Central memory CD8-positive, alpha-beta T cell (primary cell): ENCODE measurements at regions not wholly inside any gene's neighbourhood (a gene's known extent, or its start where the extent isn't known, plus 50 kb on each side); places are given as distances from the start of the nearest gene placed in this dataset.

Source experiments
- ATAC-seq: fragments of 150-1000 bp; cut with Tn5 transposase; replicated peaks from 2 replicates; pipeline ENCODE4 v1.10.0; 2022; ENCODE audit warnings: mild to moderate bottlenecking, moderate FRiP score, moderate number of reproducible peaks; ENCODE audit not compliant: poor library complexity, severe bottlenecking; ENCODE audit errors: extremely low read depth
- DNase-seq, 2 donors: peaks; one replicate each; pipeline ENCODE4 v3.0.0; 2021; ENCODE audit warnings: low spot score in 2 of 2
- H3K27ac Mint-ChIP-seq: one replicate; pipeline ENCODE4 v1.8.0; 2022; ENCODE audit warnings: low read depth, mild to moderate bottlenecking, moderate library complexity, mixed read lengths
- H3K27me3 Mint-ChIP-seq: one replicate; pipeline ENCODE4 v1.8.0; 2022; ENCODE audit warnings: mixed read lengths
- H3K36me3 Mint-ChIP-seq: one replicate; pipeline ENCODE4 v1.8.0; 2022; ENCODE audit warnings: mild to moderate bottlenecking, moderate library complexity, mixed read lengths; ENCODE audit not compliant: insufficient read depth
- H3K4me1 Mint-ChIP-seq: one replicate; pipeline ENCODE4 v1.8.0; 2022; ENCODE audit warnings: mixed read lengths
- H3K4me3 Mint-ChIP-seq: one replicate; pipeline ENCODE4 v1.8.0; 2022; ENCODE audit warnings: mild to moderate bottlenecking, moderate library complexity, mixed read lengths
- H3K9me3 Mint-ChIP-seq: one replicate; pipeline ENCODE4 v1.8.0; 2022; ENCODE audit warnings: mixed read lengths

GRCh38 chr5:67262206-67262605 lies 65.6 kb upstream of the CD180 start:
- H3K36me3 Mint-ChIP-seq, result no peaks in the 10 kb centered on the region
- H3K27me3 Mint-ChIP-seq, result no peaks in the 10 kb centered on the region
- no peak overlapping the region for H3K4me3 Mint-ChIP-seq
- peaks cover 4% of the 10 kb centered on the region for H3K4me1 Mint-ChIP-seq
- ATAC-seq, result no peak
- no peak overlapping the region for H3K27ac Mint-ChIP-seq
- no peaks in the 10 kb centered on the region for H3K9me3 Mint-ChIP-seq
- DNase-seq, result no peak

- DNase-seq (no peak), ATAC-seq (no peak)
- no peaks in the 10 kb centered on the region for H3K36me3 Mint-ChIP-seq
- no peak overlapping the region for H3K4me3 Mint-ChIP-seq
- no peaks in the 10 kb centered on the region for H3K27me3 Mint-ChIP-seq
- H3K9me3 Mint-ChIP-seq, result no peaks in the 10 kb centered on the region
- H3K4me1 Mint-ChIP-seq, result peaks cover 5% of the 10 kb centered on the region
- no peak overlapping the region for H3K27ac Mint-ChIP-seq
These were observed 63.1 kb upstream of the CD180 start for GRCh38 chr5:67259548-67260215.

- H3K36me3 Mint-ChIP-seq, result no peaks in the 10 kb centered on the region
- H3K27me3 Mint-ChIP-seq, result no peaks in the 10 kb centered on the region
- peaks cover 5% of the 10 kb centered on the region for H3K4me1 Mint-ChIP-seq
- DNase-seq (no peak), ATAC-seq (no peak)
- H3K4me3 Mint-ChIP-seq, result no peak overlapping the region
- no peak overlapping the region for H3K27ac Mint-ChIP-seq
- H3K9me3 Mint-ChIP-seq, result no peaks in the 10 kb centered on the region
These were observed 60.9 kb upstream of the CD180 start for GRCh38 chr5:67257500-67257899.

GRCh38 chr5:67257077-67257476 lies 60.5 kb upstream of the CD180 start:
- no peak overlapping the region for H3K4me3 Mint-ChIP-seq
- DNase-seq, result no peak
- H3K4me1 Mint-ChIP-seq, result peaks cover 5% of the 10 kb centered on the region
- ATAC-seq, result no peak
- H3K9me3 Mint-ChIP-seq, result no peaks in the 10 kb centered on the region
- H3K27me3 Mint-ChIP-seq, result no peaks in the 10 kb centered on the region
- no peaks in the 10 kb centered on the region for H3K36me3 Mint-ChIP-seq
- no peak overlapping the region for H3K27ac Mint-ChIP-seq

- no peak overlapping the region for H3K4me3 Mint-ChIP-seq
- DNase-seq (no peak), ATAC-seq (no peak)
- no peak overlapping the region for H3K27ac Mint-ChIP-seq
- no peaks in the 10 kb centered on the region for H3K9me3 Mint-ChIP-seq
- H3K27me3 Mint-ChIP-seq, result no peaks in the 10 kb centered on the region
- H3K4me1 Mint-ChIP-seq, result peaks cover 5% of the 10 kb centered on the region
- no peaks in the 10 kb centered on the region for H3K36me3 Mint-ChIP-seq
These were observed 59.3 kb upstream of the CD180 start for GRCh38 chr5:67255881-67256280.

GRCh38 chr5:67253911-67254310 lies 57.3 kb upstream of the CD180 start:
- Mint-ChIP-seq H3K4me3 (no peak overlapping the region), H3K4me1 (peaks cover 5% of the 10 kb centered on the region), H3K9me3 (no peaks in the 10 kb centered on the region), H3K36me3 (no peaks in the 10 kb centered on the region), H3K27ac (no peak overlapping the region), H3K27me3 (no peaks in the 10 kb centered on the region)
- no peak for ATAC-seq
- no peak for DNase-seq

- Mint-ChIP-seq H3K36me3 (no peaks in the 10 kb centered on the region), H3K4me1 (no peaks in the 10 kb centered on the region), H3K9me3 (no peaks in the 10 kb centered on the region), H3K4me3 (no peak overlapping the region), H3K27me3 (no peaks in the 10 kb centered on the region), H3K27ac (no peak overlapping the region)
- DNase-seq, result no peak
- ATAC-seq, result no peak
These were observed 52.9 kb upstream of the CD180 start for GRCh38 chr5:67249590-67249895.

- Mint-ChIP-seq H3K9me3 (no peaks in the 10 kb centered on the region), H3K4me1 (no peaks in the 10 kb centered on the region), H3K27ac (no peak overlapping the region), H3K36me3 (no peaks in the 10 kb centered on the region), H3K4me3 (no peak overlapping the region), H3K27me3 (no peaks in the 10 kb centered on the region)
- ATAC-seq (no peak), DNase-seq (no peak)
These were observed 52.3 kb upstream of the CD180 start for GRCh38 chr5:67248703-67249589.

- H3K27me3 Mint-ChIP-seq, result no peaks in the 10 kb centered on the region
- no peak overlapping the region for H3K27ac Mint-ChIP-seq
- DNase-seq (no peak), ATAC-seq (no peak)
- H3K36me3 Mint-ChIP-seq, result peaks cover 2% of the 10 kb centered on the region
- peaks cover 4% of the 10 kb centered on the region for H3K4me1 Mint-ChIP-seq
- no peak overlapping the region for H3K4me3 Mint-ChIP-seq
- no peaks in the 10 kb centered on the region for H3K9me3 Mint-ChIP-seq
These were observed 50.1 kb upstream of the CD180 start for GRCh38 chr5:67246546-67247268.
